ENCODE measurements at regions not wholly inside any gene's neighbourhood (a gene's known extent, or its start where the extent isn't known, plus 50 kb on each side); places are given as distances from the start of the nearest gene placed in this dataset.

DNA sequence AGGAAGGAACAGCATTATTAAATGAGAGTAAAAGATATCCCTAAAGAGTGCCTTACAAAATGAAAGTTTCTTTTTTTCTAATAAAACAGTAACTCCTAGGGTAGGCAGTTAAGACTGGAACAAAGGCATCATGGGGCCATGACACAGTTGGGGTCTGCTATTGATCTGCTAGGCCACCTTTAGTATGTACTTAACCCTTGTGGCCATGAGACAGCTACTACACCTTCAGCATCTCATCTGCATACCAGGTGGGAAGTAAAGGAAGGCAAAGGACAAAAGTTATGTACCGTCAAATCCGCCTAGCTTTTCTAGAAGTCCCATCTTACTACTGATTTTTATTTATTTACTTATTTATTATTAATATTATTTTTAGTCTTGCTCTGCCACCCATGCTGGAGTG is 93.8 kb upstream of the FHIT start:
- no peak for TF ChIP-seq EP300 (IDR thresholded peaks at IDR 0.05)
- TF ChIP-seq POLR2AphosphoS5 (IDR thresholded peaks at IDR 0.05), result no peak
- TF ChIP-seq CTCF (IDR thresholded peaks at IDR 0.05), result no peak
- no peak for TF ChIP-seq POLR2A (IDR thresholded peaks at IDR 0.05)

Measured in stomach (tissue), 4 donors.